Activated T-cell treated with anti-CD3 and anti-CD28 coated beads, Interleukin-2, amount 50 U/mL, for 4 hours (primary cell): ENCODE measurements at regions not wholly inside any gene's neighbourhood (a gene's known extent, or its start where the extent isn't known, plus 50 kb on each side); places are given as distances from the start of the nearest gene placed in this dataset.

ENCODE experiments used
- ATAC-seq, 2 donors: fragments of 200-7000 bp; cut with Tn5 transposase; one replicate each; pipeline ENCODE4 v1.10.0; 2021
- DNase-seq: peaks from one replicate; pipeline ENCODE4 v3.0.0-alpha.2; 2020
- H3K27me3 Mint-ChIP-seq: one replicate; pipeline ENCODE4 v1.8.0; 2021; ENCODE audit warnings: low read depth, mixed read lengths
- H3K36me3 Mint-ChIP-seq: one replicate; pipeline ENCODE4 v1.8.0; 2022; ENCODE audit warnings: mixed read lengths; ENCODE audit not compliant: insufficient read depth
- H3K4me1 Mint-ChIP-seq: one replicate; pipeline ENCODE4 v1.8.0; 2021; ENCODE audit warnings: low read depth, mixed read lengths
- H3K4me3 Mint-ChIP-seq: one replicate; pipeline ENCODE4 v1.8.0; 2021; ENCODE audit warnings: mild to moderate bottlenecking, moderate library complexity, mixed read lengths
- H3K9me3 Mint-ChIP-seq: one replicate; pipeline ENCODE4 v1.8.0; 2021; ENCODE audit warnings: mixed read lengths

- Mint-ChIP-seq H3K4me3 (no peak overlapping the region), H3K4me1 (no peaks in the 10 kb centered on the region), H3K9me3 (no peaks in the 10 kb centered on the region), H3K36me3 (no peaks in the 10 kb centered on the region), H3K27me3 (no peaks in the 10 kb centered on the region)
- no peak for ATAC-seq
- DNase-seq: no peak
Observed at GRCh38 chr20:60306551-60306950, 348.3 kb downstream of the CDH26 start.

- H3K27me3 Mint-ChIP-seq: no peaks in the 10 kb centered on the region
- H3K4me1 Mint-ChIP-seq: no peaks in the 10 kb centered on the region
- no peak for DNase-seq
- no peaks in the 10 kb centered on the region for H3K36me3 Mint-ChIP-seq
- no peaks in the 10 kb centered on the region for H3K9me3 Mint-ChIP-seq
- H3K4me3 Mint-ChIP-seq: no peak overlapping the region
- no peak for ATAC-seq
Observed at GRCh38 chr20:60310560-60311349, 352.5 kb downstream of the CDH26 start.

- no peaks in the 10 kb centered on the region for H3K36me3 Mint-ChIP-seq
- DNase-seq: no peak
- no peaks in the 10 kb centered on the region for H3K4me1 Mint-ChIP-seq
- no peak overlapping the region for H3K4me3 Mint-ChIP-seq
- H3K27me3 Mint-ChIP-seq: no peaks in the 10 kb centered on the region
- no peaks in the 10 kb centered on the region for H3K9me3 Mint-ChIP-seq
- no peak for ATAC-seq
Observed at GRCh38 chr20:60313191-60313590, 355.0 kb downstream of the CDH26 start.

GRCh38 chr20:60313614-60314013 is 355.4 kb downstream of the CDH26 start:
- no peaks in the 10 kb centered on the region for H3K4me1 Mint-ChIP-seq

GRCh38 chr20:60314727-60315126 is 356.5 kb downstream of the CDH26 start:
- no peaks in the 10 kb centered on the region for H3K4me1 Mint-ChIP-seq
- H3K36me3 Mint-ChIP-seq: no peaks in the 10 kb centered on the region
- H3K9me3 Mint-ChIP-seq: no peaks in the 10 kb centered on the region
- H3K27me3 Mint-ChIP-seq: no peaks in the 10 kb centered on the region
- ATAC-seq (no peak), DNase-seq (no peak)
- no peak overlapping the region for H3K4me3 Mint-ChIP-seq

More at GRCh38 chr20:60313614-60314013, 355.4 kb downstream of the CDH26 start:
- ATAC-seq (no peak), DNase-seq (no peak)
- no peaks in the 10 kb centered on the region for H3K27me3 Mint-ChIP-seq
- no peaks in the 10 kb centered on the region for H3K9me3 Mint-ChIP-seq
- H3K36me3 Mint-ChIP-seq: no peaks in the 10 kb centered on the region
- H3K4me3 Mint-ChIP-seq: no peak overlapping the region

GRCh38 chr20:60316476-60317158 is 358.4 kb downstream of the CDH26 start:
- ATAC-seq (no peak), DNase-seq (no peak)
- Mint-ChIP-seq H3K4me1 (no peaks in the 10 kb centered on the region), H3K4me3 (no peak overlapping the region), H3K36me3 (no peaks in the 10 kb centered on the region), H3K9me3 (no peaks in the 10 kb centered on the region), H3K27me3 (no peaks in the 10 kb centered on the region)

GRCh38 chr20:60317401-60317800 is 359.2 kb downstream of the CDH26 start:
- H3K36me3 Mint-ChIP-seq: no peaks in the 10 kb centered on the region
- no peak overlapping the region for H3K4me3 Mint-ChIP-seq
- no peak for ATAC-seq
- H3K9me3 Mint-ChIP-seq: no peaks in the 10 kb centered on the region
- DNase-seq: no peak
- H3K27me3 Mint-ChIP-seq: no peaks in the 10 kb centered on the region
- no peaks in the 10 kb centered on the region for H3K4me1 Mint-ChIP-seq

- ATAC-seq (no peak), DNase-seq (no peak)
- no peaks in the 10 kb centered on the region for H3K4me1 Mint-ChIP-seq
- H3K9me3 Mint-ChIP-seq: no peaks in the 10 kb centered on the region
- H3K4me3 Mint-ChIP-seq: no peak overlapping the region
- no peaks in the 10 kb centered on the region for H3K27me3 Mint-ChIP-seq
- H3K36me3 Mint-ChIP-seq: no peaks in the 10 kb centered on the region
Observed at GRCh38 chr20:60321601-60322000, 363.4 kb downstream of the CDH26 start.

GRCh38 chr20:60326821-60327220 is 368.6 kb downstream of the CDH26 start:
- Mint-ChIP-seq H3K27me3 (no peaks in the 10 kb centered on the region), H3K4me1 (no peaks in the 10 kb centered on the region), H3K4me3 (no peak overlapping the region), H3K9me3 (no peaks in the 10 kb centered on the region), H3K36me3 (no peaks in the 10 kb centered on the region)
- ATAC-seq (no peak), DNase-seq (no peak)

GRCh38 chr20:60327971-60328660 is 369.9 kb downstream of the CDH26 start:
- Mint-ChIP-seq H3K9me3 (no peaks in the 10 kb centered on the region), H3K4me3 (no peak overlapping the region), H3K4me1 (no peaks in the 10 kb centered on the region), H3K27me3 (no peaks in the 10 kb centered on the region), H3K36me3 (no peaks in the 10 kb centered on the region)
- ATAC-seq (no peak), DNase-seq (no peak)

- no peaks in the 10 kb centered on the region for H3K9me3 Mint-ChIP-seq
- no peaks in the 10 kb centered on the region for H3K4me1 Mint-ChIP-seq
- no peak for DNase-seq
- no peak for ATAC-seq
- no peak overlapping the region for H3K4me3 Mint-ChIP-seq
- H3K36me3 Mint-ChIP-seq: no peaks in the 10 kb centered on the region
- no peaks in the 10 kb centered on the region for H3K27me3 Mint-ChIP-seq
Observed at GRCh38 chr20:60330461-60330860, 372.2 kb downstream of the CDH26 start.

- Mint-ChIP-seq H3K4me1 (no peaks in the 10 kb centered on the region), H3K27me3 (no peaks in the 10 kb centered on the region), H3K9me3 (no peaks in the 10 kb centered on the region), H3K4me3 (no peak overlapping the region), H3K36me3 (no peaks in the 10 kb centered on the region)
- ATAC-seq (no peak), DNase-seq (no peak)
Observed at GRCh38 chr20:60331688-60332300, 373.6 kb downstream of the CDH26 start.

- Mint-ChIP-seq H3K36me3 (no peaks in the 10 kb centered on the region), H3K9me3 (no peaks in the 10 kb centered on the region), H3K4me1 (no peaks in the 10 kb centered on the region), H3K27me3 (no peaks in the 10 kb centered on the region), H3K4me3 (no peak overlapping the region)
- no peak for ATAC-seq
- DNase-seq: no peak
Observed at GRCh38 chr20:60332523-60332922, 374.3 kb downstream of the CDH26 start.

GRCh38 chr20:60334911-60335310 is 376.7 kb downstream of the CDH26 start:
- no peak for ATAC-seq
- H3K36me3 Mint-ChIP-seq: no peaks in the 10 kb centered on the region
- H3K4me3 Mint-ChIP-seq: no peak overlapping the region
- no peaks in the 10 kb centered on the region for H3K27me3 Mint-ChIP-seq
- H3K4me1 Mint-ChIP-seq: no peaks in the 10 kb centered on the region
- no peak for DNase-seq
- no peaks in the 10 kb centered on the region for H3K9me3 Mint-ChIP-seq
